ENCODE measurements at regions not wholly inside any gene's neighbourhood (a gene's known extent, or its start where the extent isn't known, plus 50 kb on each side); places are given as distances from the start of the nearest gene placed in this dataset.

GRCh38 chr15:95479308-95479707 lies 851.2 kb upstream of the NR2F2 start:
- DNase-seq = no peak

DNA sequence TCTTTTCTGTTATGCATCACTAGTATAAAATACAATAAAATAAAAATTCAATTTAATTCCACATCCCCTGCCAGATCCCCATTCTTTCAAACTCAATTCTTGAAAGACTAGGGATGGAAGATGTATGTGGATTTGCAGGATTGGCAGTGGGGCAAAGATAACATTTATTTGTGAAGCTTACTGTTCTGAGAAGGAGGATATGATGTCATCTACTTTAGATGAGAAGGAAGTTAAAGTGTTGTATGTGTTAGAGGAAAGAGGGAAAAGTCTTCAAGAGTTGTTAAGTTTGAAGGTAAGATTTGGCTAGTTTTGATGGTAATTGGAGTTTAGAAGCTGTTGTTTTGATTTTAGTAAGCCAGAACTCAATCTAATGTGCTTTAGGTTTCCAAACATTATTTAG lies 845.1 kb upstream of the NR2F2 start:
- DNase-seq = no peak

DNA sequence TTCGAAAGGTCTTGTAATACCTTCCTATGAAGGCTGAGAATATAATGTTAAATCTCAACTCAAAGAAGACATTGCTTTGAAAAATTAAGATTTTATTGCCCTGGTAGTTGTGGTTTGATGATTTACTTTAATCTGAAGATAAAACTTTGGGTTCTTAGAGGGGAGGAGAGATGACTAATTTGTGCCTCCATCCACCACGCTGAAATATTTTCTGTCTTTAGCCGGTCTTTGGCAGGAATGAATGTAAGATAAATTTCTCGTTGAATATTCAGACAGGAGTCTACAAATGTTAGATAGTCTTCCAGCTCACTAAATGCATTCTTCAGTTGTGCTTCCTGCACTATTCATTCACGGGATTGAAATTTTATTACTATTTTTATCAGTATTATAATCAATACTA lies 844.3 kb upstream of the NR2F2 start:
- DNase-seq = no peak

DNA sequence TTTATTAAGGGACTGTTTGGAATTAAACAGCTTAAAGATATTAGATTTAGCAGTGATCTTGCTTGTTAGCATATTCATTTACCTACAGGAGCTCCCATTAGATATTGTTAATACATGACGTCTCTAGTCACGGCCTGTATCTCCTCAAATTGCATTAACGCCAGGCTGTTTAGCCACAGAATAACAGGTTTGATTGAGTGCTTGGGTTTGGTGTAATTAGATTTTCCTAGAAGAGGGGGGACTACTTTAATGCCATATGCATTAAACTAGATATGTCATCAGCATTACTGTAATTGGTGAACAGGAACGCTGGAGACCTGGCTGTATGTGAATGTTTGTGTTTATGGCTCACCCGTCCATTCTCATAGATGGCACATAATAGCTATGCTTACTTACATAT lies 841.4 kb upstream of the NR2F2 start:
- no peak for DNase-seq

- no peak for DNase-seq
Measured at GRCh38 chr15:95492388-95493070, 838.0 kb upstream of the NR2F2 start.

GRCh38 chr15:95494971-95495541 lies 835.4 kb upstream of the NR2F2 start:
- DNase-seq = no peak

DNA sequence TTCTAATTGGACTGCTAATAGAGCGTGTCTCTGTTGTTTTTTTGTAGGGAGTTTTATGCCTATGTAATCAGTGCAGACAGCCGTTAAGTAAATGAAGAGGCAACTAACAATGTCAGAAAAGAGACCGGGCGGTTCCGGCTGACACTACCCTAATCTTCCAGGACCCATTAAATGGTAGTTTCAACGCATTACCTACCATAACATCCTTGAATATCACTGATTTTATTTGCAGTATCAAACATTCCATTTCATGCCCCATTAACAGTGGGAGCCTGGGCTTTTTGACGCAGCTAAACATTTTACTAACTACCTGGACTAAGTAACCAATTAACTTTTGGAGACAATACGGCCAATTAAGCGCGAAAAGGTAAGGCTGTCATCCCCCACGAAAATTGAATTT lies 832.9 kb upstream of the NR2F2 start:
- no peak for DNase-seq

GRCh38 chr15:95498961-95499360 lies 831.5 kb upstream of the NR2F2 start:
- no peak for DNase-seq

DNA sequence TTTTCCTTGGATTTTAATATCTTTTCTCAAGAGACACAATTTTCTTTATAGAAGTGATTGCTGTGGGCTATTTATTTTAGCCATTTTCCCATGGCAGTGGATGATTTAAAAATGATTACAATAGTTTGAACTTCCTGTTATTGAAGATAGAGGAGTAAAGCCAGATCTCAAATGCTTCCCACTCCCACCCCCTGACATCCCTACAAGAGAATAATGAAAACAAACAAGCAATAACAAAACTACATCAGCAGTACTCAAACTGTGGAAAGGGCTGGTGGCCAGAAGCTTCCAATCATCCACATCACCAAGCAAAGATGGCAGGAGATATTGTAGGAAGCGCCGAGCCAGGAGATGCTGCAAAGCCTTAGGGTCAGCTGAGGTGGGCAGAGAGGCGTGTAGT lies 831.1 kb upstream of the NR2F2 start:
- DNase-seq = no peak

GRCh38 chr15:95501865-95502264 lies 828.6 kb upstream of the NR2F2 start:
- no peak for DNase-seq

GRCh38 chr15:95503107-95503506 lies 827.4 kb upstream of the NR2F2 start:
- DNase-seq = no peak

DNA sequence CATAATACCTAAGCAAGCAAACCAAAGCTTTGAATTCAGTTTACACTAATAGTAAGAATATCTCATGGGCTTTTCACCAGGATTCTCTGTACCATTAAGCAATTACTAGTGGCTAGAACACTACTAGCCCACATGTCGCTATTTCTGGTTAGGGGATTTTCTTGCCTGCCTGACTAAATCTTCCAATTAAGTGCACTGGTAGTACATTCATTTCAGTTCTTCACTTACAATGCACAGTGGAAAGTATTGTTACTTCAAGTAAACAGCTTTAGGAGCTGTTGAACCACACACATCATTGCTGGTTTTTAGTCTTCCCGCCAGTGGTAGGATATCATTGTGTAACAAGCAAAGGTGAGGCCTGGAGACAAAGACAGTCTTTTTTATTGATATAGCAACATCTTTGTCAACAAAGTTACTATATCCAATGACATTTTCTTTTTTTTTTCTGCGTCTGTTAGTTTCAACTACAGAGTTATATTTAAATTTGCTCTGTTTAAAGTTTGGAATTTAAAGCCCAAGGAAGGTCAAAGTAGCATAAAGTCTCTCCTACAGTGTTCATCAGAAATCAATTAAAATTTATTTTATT lies 826.8 kb upstream of the NR2F2 start:
- no peak for DNase-seq

DNA sequence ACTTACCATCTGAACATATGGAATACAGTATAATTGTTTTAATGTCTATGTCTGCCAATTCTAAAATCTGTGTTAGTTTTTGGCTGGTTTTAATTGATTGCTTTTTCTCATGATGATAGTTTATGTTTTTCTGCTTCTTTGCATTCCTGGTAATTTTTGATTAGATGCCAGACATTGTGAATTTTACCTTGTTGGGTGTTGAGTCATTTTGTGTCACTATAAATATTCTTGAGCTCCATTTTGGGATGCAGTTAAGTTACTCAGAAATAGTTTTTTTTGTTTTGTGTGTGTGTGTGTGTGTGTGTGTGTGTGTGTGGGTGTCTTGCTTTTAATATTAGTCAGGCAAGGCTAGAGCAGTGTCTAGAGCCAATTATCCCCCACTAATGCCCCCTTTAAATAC lies 818.8 kb upstream of the NR2F2 start:
- no peak for DNase-seq

GRCh38 chr15:95512906-95513305 lies 817.6 kb upstream of the NR2F2 start:
- no peak for DNase-seq

DNA sequence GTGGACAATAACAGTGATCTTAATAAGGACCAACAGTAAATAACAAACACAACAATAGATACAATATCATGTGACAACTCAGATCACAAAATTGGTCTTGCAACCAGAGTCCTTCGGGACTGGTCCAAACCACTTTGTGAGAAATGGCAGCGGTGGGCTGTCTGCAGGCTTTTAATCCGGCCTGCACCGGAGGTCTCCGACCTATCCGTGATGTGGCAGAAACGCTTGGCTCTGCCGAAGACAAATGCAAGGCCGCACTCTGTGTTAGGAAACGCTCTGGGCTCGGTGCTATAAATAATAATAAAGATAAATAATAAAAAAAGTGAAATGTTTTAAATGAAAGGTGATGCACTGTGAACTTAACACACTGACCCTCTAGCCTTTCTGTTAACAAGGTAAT lies 810.6 kb upstream of the NR2F2 start:
- DNase-seq = no peak

GRCh38 chr15:95520511-95520910 lies 810.0 kb upstream of the NR2F2 start:
- no peak for DNase-seq

- DNase-seq = no peak
Measured at GRCh38 chr15:95520922-95521321, 809.6 kb upstream of the NR2F2 start.

- DNase-seq = no peak
Measured at GRCh38 chr15:95522533-95522932, 808.0 kb upstream of the NR2F2 start.

- DNase-seq = no peak
Measured at GRCh38 chr15:95528920-95529319, 801.6 kb upstream of the NR2F2 start.

- DNase-seq = no peak
Measured at GRCh38 chr15:95536638-95537037, 793.9 kb upstream of the NR2F2 start.

- no peak for DNase-seq
Measured at GRCh38 chr15:95538693-95539092, 791.8 kb upstream of the NR2F2 start.

DNA sequence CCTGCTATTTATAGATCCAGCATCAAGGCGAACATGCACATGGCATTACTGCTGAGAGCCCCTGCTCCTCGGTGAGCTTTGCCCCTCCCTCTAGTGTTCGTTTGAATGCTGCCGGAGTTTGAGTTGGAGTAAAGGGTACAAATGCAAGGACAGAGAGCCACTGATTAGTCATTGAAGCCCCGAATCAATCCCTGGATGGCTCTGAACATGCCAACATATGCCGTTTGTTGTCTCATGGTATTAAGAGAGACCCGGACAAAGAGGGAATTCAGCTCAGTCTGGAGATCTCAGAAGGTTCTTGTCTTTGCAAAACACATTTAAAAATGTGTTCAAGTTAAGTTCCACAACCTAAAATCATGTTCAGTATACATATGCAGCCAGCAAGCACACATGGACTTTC lies 789.2 kb upstream of the NR2F2 start:
- DNase-seq = no peak

DNA sequence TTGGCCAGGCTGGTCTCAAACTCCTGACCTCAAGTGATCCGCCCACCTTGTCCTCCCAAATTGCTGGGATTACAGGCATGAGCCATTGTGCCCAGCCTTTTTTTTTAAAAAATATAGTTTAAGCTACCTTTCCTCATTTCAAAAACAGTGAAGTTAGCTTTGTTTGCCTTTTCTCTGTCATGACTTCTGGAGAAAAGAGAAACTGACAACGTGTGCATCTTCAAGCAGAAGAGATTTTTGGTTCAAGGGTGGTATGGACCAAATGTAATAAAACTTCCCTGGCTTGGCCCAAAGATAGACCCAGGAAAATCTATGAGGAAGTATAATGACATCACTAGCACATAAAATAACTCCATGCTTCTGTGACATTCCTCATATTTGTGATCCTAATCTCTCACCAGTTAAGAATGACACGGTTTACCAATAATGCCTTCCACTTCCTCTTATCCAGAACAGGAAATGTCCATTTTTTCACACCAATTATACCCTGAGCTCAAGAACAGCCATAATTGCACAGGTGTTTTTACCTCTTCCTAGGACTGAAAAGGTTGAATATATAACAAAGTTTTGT lies 781.2 kb upstream of the NR2F2 start:
- DNase-seq = no peak

DNA sequence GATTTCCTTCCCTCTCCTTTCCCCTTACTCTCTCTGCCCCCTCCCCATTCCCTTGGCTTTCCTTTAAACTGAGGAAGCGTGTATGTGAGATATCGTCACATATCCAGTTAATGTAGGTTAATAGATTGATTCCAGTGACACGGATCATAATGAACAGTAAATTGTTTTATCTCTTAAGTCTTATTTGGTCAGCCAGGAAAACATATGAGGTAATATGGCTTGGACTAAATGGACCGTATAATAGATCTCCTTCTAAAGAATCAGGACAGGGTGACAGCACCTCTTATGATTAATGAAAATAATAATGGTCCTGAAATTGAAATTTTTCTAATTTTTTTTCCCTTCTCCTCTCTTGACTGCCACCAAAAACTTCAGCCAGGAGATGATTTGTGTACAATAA lies 779.8 kb upstream of the NR2F2 start:
- DNase-seq = no peak

GRCh38 chr15:95556225-95556624 lies 774.3 kb upstream of the NR2F2 start:
- DNase-seq = no peak

Data from GF-D8 (cell line).